GM12878 (cell line): ENCODE measurements at regions not wholly inside any gene's neighbourhood (a gene's known extent, or its start where the extent isn't known, plus 50 kb on each side); places are given as distances from the start of the nearest gene placed in this dataset.

Source experiments
- ATAC-seq: fragments of 200-7000 bp; cut with Tn5 transposase; 3 replicates; pipeline ENCODE4 v1.9.1; 2020; ENCODE audit warnings: mild to moderate bottlenecking, moderate library complexity
- BruUV-seq: library from RNA; stranded (reverse); fragments of 400-500 nt; replicated peaks from 2 replicates; lab custom pipeline; 2021; lab: Mats Ljungman, UMichigan
- CTCF ChIA-PET: fragments of 300-600 bp; sonication (Branson Sonifier 250); formaldehyde crosslinking; extraction: SDS; loops from one replicate; lab custom pipeline; 2021; ENCODE audit warnings: inconsistent platforms; lab: Yijun Ruan, JAX
- POLR2A ChIA-PET: fragments of 350-600 bp; formaldehyde crosslinking; extraction: SDS; loops from one replicate; lab custom pipeline; 2021; ENCODE audit warnings: inconsistent platforms; lab: Charles Lee
- RAD21 ChIA-PET: fragments of 300-600 bp; sonication (Branson Sonifier 250); formaldehyde crosslinking; loops from one replicate; lab custom pipeline; 2023; ENCODE audit warnings: antibody characterized with exemption; ENCODE audit not compliant: unreplicated experiment; lab: Charles Lee
- SMC1A ChIA-PET: fragments of 300-600 bp; sonication (Branson Sonifier 250); formaldehyde crosslinking; loops from one replicate; lab custom pipeline; 2023; ENCODE audit not compliant: unreplicated experiment, uncharacterized antibody; lab: Charles Lee
- DNase-seq: peaks from one replicate; pipeline ENCODE4 v3.0.0-alpha.2; 2011; ENCODE audit warnings: low read depth, low spot score
- FAIRE-seq: peaks from 3 replicates; lab custom pipeline; 2011; peaks lifted over from hg19 to GRCh38; lab: Jason Lieb, UNC
- H2AFZ ChIP-seq: 2 replicates; pipeline ENCODE4 v1.6.0; 2011; ENCODE audit warnings: low read depth, low read length, control low read depth; ENCODE audit not compliant: control insufficient read depth
- H3K27ac ChIP-seq: 2 replicates; pipeline ENCODE4 v1.5.1; 2011; ENCODE audit warnings: control low read depth; ENCODE audit not compliant: control insufficient read depth, insufficient read depth
- H3K27me3 ChIP-seq, 2 experiments: replicated peaks in 1 of 2; 2 replicates each; pipeline versions ENCODE4 v1.6.0 to v1.6.1; 2011; ENCODE audit warnings: low read length in 1 of 2; ENCODE audit not compliant: control insufficient read depth in 2 of 2, insufficient read depth in 2 of 2
- H3K36me3 ChIP-seq, 2 experiments: 2 replicates each; pipeline ENCODE4 v1.5.1; 2011; ENCODE audit warnings: low read length in 1 of 2; ENCODE audit not compliant: control insufficient read depth in 2 of 2, insufficient read depth in 2 of 2
- H3K4me1 ChIP-seq: 2 replicates; pipeline ENCODE4 v1.6.1; 2011; ENCODE audit warnings: mild to moderate bottlenecking, low read length, moderate library complexity, mixed read lengths; ENCODE audit not compliant: control insufficient read depth, insufficient read depth
- H3K4me2 ChIP-seq: 2 replicates; pipeline ENCODE4 v1.6.0; 2011; ENCODE audit warnings: control low read depth; ENCODE audit not compliant: control insufficient read depth, insufficient read depth
- H3K4me3 ChIP-seq: fragments of 200-600 bp; sonication (generic); 2 replicates; pipeline ENCODE4 v1.5.1; 2016
- H3K79me2 ChIP-seq: 2 replicates; pipeline ENCODE4 v1.6.0; 2011; ENCODE audit warnings: low read length; ENCODE audit not compliant: control insufficient read depth, insufficient read depth
- H3K9ac ChIP-seq: 2 replicates; pipeline ENCODE4 v1.8.0; 2011; ENCODE audit warnings: low read length, control low read depth, mixed read lengths; ENCODE audit not compliant: control insufficient read depth, insufficient read depth
- H3K9me3 ChIP-seq: replicated peaks from 3 replicates; pipeline ENCODE4 v1.5.1; 2011; ENCODE audit warnings: mild to moderate bottlenecking, low read length; ENCODE audit not compliant: control insufficient read depth, insufficient read depth
- H4K20me1 ChIP-seq: 2 replicates; pipeline ENCODE4 v1.6.0; 2011; ENCODE audit not compliant: control insufficient read depth, insufficient read depth
- BACH1 ChIP-seq: fragments of 450-650 bp; IDR thresholded peaks from 2 replicates; pipeline ENCODE4 v1.6.1; 2017; ENCODE audit warnings: mild to moderate bottlenecking, borderline replicate concordance
- IKZF2 ChIP-seq, 2 experiments: fragments of 450-650 bp; IDR thresholded peaks; 2 replicates each; pipeline ENCODE4 v1.6.1; 2017; ENCODE audit warnings: mild to moderate bottlenecking in 2 of 2, moderate library complexity in 2 of 2
- KDM1A ChIP-seq: fragments of 200-600 bp; sonication (generic); IDR thresholded peaks from 2 replicates; pipeline ENCODE4 v1.6.1; 2016; ENCODE audit warnings: borderline replicate concordance
- POU2F2 ChIP-seq: IDR thresholded peaks from 3 replicates; pipeline ENCODE4 v1.6.1; 2011; ENCODE audit warnings: low read depth, mild to moderate bottlenecking, low read length, borderline replicate concordance
- RAD21 ChIP-seq: IDR thresholded peaks from 2 replicates; pipeline ENCODE4 v1.6.1; 2011; ENCODE audit warnings: mild to moderate bottlenecking, low read depth, low read length, moderate library complexity; ENCODE audit not compliant: insufficient read depth
- SP1 ChIP-seq: IDR thresholded peaks from one replicate; pipeline ENCODE4 v1.6.1; 2011; ENCODE audit warnings: low read depth, low read length
- WRNIP1 ChIP-seq: IDR thresholded peaks from 2 replicates; pipeline ENCODE4 v1.6.1; 2011; ENCODE audit warnings: low read depth, low read length, improper control_type of control experiment, borderline replicate concordance
- YBX1 ChIP-seq: fragments of 450-650 bp; IDR thresholded peaks from 2 replicates; pipeline ENCODE4 v1.6.1; 2016; ENCODE audit warnings: antibody characterized with exemption
- WGBS: methylation state at CpG from one replicate; pipeline ENCODE4 v1.1.6; 2016; ENCODE audit warnings: low lambda C conversion rate; ENCODE audit not compliant: insufficient replicate concordance, insufficient coverage; ENCODE audit errors: missing lambda C conversion rate; 5-methylcytosine and 5-hydroxymethylcytosine counted together
- in situ Hi-C: fragments of 300-500 bp; cut with MboI; formaldehyde crosslinking; loops from 9 replicates; pipeline ENCODE4 v1.14.3; 2018; ENCODE audit warnings: mixed read lengths
- intact Hi-C: fragments of 100-400 bp; cut with micrococcal nuclease; formaldehyde crosslinking; loops from one replicate; pipeline ENCODE4 v1.14.2; 2022; ENCODE audit not compliant: unreplicated experiment
- TF ChIP-seq, protein P1 (sequence below): fragments of 450-650 bp; IDR thresholded peaks from 2 replicates; pipeline ENCODE4 v1.6.1; 2017; ENCODE audit warnings: antibody characterized with exemption, mild to moderate bottlenecking, moderate library complexity
- TF ChIP-seq, protein P2 (sequence below): fragments of 450-650 bp; IDR thresholded peaks from 2 replicates; pipeline ENCODE4 v1.6.1; 2017; ENCODE audit warnings: low read depth, mild to moderate bottlenecking, moderate library complexity
- TF ChIP-seq, protein P3 (sequence below): fragments of 450-650 bp; IDR thresholded peaks from 2 replicates; pipeline ENCODE4 v1.6.1; 2016; ENCODE audit warnings: mild to moderate bottlenecking, moderate library complexity, borderline replicate concordance

DNA sequence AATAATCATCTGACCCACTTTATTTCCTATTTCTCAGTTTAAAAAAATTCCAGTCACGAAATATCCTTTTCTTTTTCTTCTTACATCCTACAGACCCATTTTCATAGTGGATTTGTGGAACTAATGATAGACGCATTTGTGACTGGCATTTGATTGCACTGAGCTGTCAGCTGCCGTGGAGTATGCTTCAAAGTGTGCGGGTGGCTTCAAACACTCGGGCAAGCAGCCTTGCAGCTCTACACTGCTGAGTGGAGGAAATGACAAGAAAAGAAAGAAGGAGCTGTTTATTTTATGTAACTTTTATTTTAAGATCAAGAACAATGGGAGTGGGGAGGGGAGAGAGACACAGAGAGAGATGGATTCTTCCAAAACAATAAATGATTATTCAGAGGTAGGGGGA is 112.8 kb upstream of the NAP1L1 start:
- Histone ChIP-seq H2AFZ (no peak overlapping the region), H3K9ac (no peak overlapping the region), H3K9me3 (peaks cover 6% of the 10 kb centered on the region), H4K20me1 (no peaks in the 10 kb centered on the region), H3K4me3 (no peak overlapping the region), H3K4me1 (no peaks in the 10 kb centered on the region), H3K36me3 (no peaks in the 10 kb centered on the region), H3K27ac (no peak overlapping the region), H3K27me3 (no peaks in the 10 kb centered on the region), H3K4me2 (no peak overlapping the region), H3K79me2 (no peaks in the 10 kb centered on the region)
- ATAC-seq (no peak), DNase-seq (no peak), FAIRE-seq (no peak)
- WGBS, result 37% methylated on average over 5 of the region's 5 CpGs
- in situ Hi-C loops (no loop called here), intact Hi-C loops (no loop called here)
- ChIA-PET CTCF (interaction anchor here (0.6 kb wide), 1 partner anchor 114 kb away, joined by 3 read pairs; no protein-coding TSS in a partner anchor), RAD21 (no interaction called here), SMC1A (no interaction called here), POLR2A (no interaction called here)
- TF ChIP-seq, protein P1, sequence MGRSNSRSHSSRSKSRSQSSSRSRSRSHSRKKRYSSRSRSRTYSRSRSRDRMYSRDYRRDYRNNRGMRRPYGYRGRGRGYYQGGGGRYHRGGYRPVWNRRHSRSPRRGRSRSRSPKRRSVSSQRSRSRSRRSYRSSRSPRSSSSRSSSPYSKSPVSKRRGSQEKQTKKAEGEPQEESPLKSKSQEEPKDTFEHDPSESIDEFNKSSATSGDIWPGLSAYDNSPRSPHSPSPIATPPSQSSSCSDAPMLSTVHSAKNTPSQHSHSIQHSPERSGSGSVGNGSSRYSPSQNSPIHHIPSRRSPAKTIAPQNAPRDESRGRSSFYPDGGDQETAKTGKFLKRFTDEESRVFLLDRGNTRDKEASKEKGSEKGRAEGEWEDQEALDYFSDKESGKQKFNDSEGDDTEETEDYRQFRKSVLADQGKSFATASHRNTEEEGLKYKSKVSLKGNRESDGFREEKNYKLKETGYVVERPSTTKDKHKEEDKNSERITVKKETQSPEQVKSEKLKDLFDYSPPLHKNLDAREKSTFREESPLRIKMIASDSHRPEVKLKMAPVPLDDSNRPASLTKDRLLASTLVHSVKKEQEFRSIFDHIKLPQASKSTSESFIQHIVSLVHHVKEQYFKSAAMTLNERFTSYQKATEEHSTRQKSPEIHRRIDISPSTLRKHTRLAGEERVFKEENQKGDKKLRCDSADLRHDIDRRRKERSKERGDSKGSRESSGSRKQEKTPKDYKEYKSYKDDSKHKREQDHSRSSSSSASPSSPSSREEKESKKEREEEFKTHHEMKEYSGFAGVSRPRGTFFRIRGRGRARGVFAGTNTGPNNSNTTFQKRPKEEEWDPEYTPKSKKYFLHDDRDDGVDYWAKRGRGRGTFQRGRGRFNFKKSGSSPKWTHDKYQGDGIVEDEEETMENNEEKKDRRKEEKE, result no peak
- TF ChIP-seq POU2F2 (no peak), SP1 (no peak), IKZF2 (IDR thresholded peaks at IDR 0.05) (no peak), YBX1 (no peak), WRNIP1 (no peak), KDM1A (no peak), RAD21 (no peak), BACH1 (no peak)
- TF ChIP-seq, protein P2, sequence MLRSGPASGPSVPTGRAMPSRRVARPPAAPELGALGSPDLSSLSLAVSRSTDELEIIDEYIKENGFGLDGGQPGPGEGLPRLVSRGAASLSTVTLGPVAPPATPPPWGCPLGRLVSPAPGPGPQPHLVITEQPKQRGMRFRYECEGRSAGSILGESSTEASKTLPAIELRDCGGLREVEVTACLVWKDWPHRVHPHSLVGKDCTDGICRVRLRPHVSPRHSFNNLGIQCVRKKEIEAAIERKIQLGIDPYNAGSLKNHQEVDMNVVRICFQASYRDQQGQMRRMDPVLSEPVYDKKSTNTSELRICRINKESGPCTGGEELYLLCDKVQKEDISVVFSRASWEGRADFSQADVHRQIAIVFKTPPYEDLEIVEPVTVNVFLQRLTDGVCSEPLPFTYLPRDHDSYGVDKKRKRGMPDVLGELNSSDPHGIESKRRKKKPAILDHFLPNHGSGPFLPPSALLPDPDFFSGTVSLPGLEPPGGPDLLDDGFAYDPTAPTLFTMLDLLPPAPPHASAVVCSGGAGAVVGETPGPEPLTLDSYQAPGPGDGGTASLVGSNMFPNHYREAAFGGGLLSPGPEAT, result no peak
- TF ChIP-seq, protein P3, sequence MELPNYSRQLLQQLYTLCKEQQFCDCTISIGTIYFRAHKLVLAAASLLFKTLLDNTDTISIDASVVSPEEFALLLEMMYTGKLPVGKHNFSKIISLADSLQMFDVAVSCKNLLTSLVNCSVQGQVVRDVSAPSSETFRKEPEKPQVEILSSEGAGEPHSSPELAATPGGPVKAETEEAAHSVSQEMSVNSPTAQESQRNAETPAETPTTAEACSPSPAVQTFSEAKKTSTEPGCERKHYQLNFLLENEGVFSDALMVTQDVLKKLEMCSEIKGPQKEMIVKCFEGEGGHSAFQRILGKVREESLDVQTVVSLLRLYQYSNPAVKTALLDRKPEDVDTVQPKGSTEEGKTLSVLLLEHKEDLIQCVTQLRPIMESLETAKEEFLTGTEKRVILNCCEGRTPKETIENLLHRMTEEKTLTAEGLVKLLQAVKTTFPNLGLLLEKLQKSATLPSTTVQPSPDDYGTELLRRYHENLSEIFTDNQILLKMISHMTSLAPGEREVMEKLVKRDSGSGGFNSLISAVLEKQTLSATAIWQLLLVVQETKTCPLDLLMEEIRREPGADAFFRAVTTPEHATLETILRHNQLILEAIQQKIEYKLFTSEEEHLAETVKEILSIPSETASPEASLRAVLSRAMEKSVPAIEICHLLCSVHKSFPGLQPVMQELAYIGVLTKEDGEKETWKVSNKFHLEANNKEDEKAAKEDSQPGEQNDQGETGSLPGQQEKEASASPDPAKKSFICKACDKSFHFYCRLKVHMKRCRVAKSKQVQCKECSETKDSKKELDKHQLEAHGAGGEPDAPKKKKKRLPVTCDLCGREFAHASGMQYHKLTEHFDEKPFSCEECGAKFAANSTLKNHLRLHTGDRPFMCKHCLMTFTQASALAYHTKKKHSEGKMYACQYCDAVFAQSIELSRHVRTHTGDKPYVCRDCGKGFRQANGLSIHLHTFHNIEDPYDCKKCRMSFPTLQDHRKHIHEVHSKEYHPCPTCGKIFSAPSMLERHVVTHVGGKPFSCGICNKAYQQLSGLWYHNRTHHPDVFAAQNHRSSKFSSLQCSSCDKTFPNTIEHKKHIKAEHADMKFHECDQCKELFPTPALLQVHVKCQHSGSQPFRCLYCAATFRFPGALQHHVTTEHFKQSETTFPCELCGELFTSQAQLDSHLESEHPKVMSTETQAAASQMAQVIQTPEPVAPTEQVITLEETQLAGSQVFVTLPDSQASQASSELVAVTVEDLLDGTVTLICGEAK, result no peak
- BruUV-seq, result no TSS peak
